ENCODE measurements at regions not wholly inside any gene's neighbourhood (a gene's known extent, or its start where the extent isn't known, plus 50 kb on each side); places are given as distances from the start of the nearest gene placed in this dataset.

- TF ChIP-seq CTCF (optimal IDR thresholded peaks at IDR 0.05 in 1 of 3, IDR thresholded peaks at IDR 0.05 in 1 of 3, conservative IDR thresholded peaks at IDR 0.05 in 1 of 3; ENCODE audit: extremely low read depth in 1 of 3, insufficient read depth in 2 of 3, low read length in 3 of 3): no peak
- no peak for TF ChIP-seq EZH2 (IDR thresholded peaks at IDR 0.05; ENCODE audit: low read length)
These were observed 460.2 kb upstream of the HS6ST1 start for GRCh38 chr2:128778843-128779242.
